Duodenal mucosa (tissue), 2 donors: ENCODE measurements at regions not wholly inside any gene's neighbourhood (a gene's known extent, or its start where the extent isn't known, plus 50 kb on each side); places are given as distances from the start of the nearest gene placed in this dataset.

Experiments
- H3K27ac ChIP-seq: one replicate; pipeline ENCODE4 v1.7.0; 2013; ENCODE audit warnings: low read depth, low read length
- H3K27me3 ChIP-seq, 2 donors: one replicate each; pipeline ENCODE4 v1.7.0; 2013; ENCODE audit warnings: low read length in 2 of 2, control low read depth in 1 of 2; ENCODE audit not compliant: insufficient read depth in 2 of 2, control insufficient read depth in 1 of 2
- H3K36me3 ChIP-seq, 2 donors: one replicate each; pipeline ENCODE4 v1.7.0; 2013; ENCODE audit warnings: low read length in 2 of 2, control low read depth in 1 of 2; ENCODE audit not compliant: insufficient read depth in 2 of 2, control insufficient read depth in 1 of 2
- H3K4me1 ChIP-seq, 2 donors: one replicate each; pipeline ENCODE4 v1.7.0; 2013; ENCODE audit warnings: low read length in 2 of 2, control low read depth in 1 of 2; ENCODE audit not compliant: insufficient read depth in 2 of 2, control insufficient read depth in 1 of 2
- H3K4me3 ChIP-seq, 2 donors: one replicate each; pipeline ENCODE4 v1.7.0; 2013; ENCODE audit warnings: low read length in 2 of 2, low read depth in 1 of 2
- H3K9ac ChIP-seq, 2 donors: one replicate each; pipeline ENCODE4 v1.7.0; 2013; ENCODE audit warnings: low read length in 2 of 2, low read depth in 1 of 2
- H3K9me3 ChIP-seq, 2 donors: one replicate each; pipeline ENCODE4 v1.7.0; 2013; ENCODE audit warnings: low read length in 2 of 2, control low read depth in 1 of 2; ENCODE audit not compliant: control insufficient read depth in 1 of 2

GRCh38 chr1:22292011-22292788 lies 149.3 kb upstream of the WNT4 start:
- H3K4me1 ChIP-seq: peaks cover 0 to 7% of the 10 kb centered on the region in 2 donors

GRCh38 chr1:22295396-22295795 lies 152.5 kb upstream of the WNT4 start:
- H3K4me1 ChIP-seq: peaks cover 0 to 7% of the 10 kb centered on the region in 2 donors
- no peak overlapping the region for H3K27ac ChIP-seq
- no peak overlapping the region for H3K9ac ChIP-seq
- H3K9me3 ChIP-seq: no peaks in the 10 kb centered on the region
- no peaks in the 10 kb centered on the region for H3K36me3 ChIP-seq
- no peak overlapping the region for H3K4me3 ChIP-seq
- peaks cover 0 to 6% of the 10 kb centered on the region in 2 donors for H3K27me3 ChIP-seq

More at GRCh38 chr1:22292011-22292788, 149.3 kb upstream of the WNT4 start:
- Histone ChIP-seq H3K9me3 (no peaks in the 10 kb centered on the region), H3K4me3 (no peak overlapping the region), H3K27ac (no peak overlapping the region), H3K36me3 (no peaks in the 10 kb centered on the region), H3K9ac (no peak overlapping the region), H3K27me3 (peaks cover 0 to 5% of the 10 kb centered on the region in 2 donors)

- peaks cover 0 to 7% of the 10 kb centered on the region in 2 donors for H3K4me1 ChIP-seq
Observed at GRCh38 chr1:22295856-22296255, 153.0 kb upstream of the WNT4 start.

GRCh38 chr1:22296701-22297591 lies 154.0 kb upstream of the WNT4 start:
- Histone ChIP-seq H3K27ac (no peak overlapping the region), H3K9me3 (no peaks in the 10 kb centered on the region), H3K36me3 (no peaks in the 10 kb centered on the region), H3K27me3 (peaks cover 0 to 6% of the 10 kb centered on the region in 2 donors), H3K4me3 (no peak overlapping the region), H3K4me1 (peaks cover 0 to 2% of the 10 kb centered on the region in 2 donors), H3K9ac (no peak overlapping the region)

More at GRCh38 chr1:22295856-22296255, 153.0 kb upstream of the WNT4 start:
- H3K4me3 ChIP-seq: no peak overlapping the region
- H3K36me3 ChIP-seq: no peaks in the 10 kb centered on the region
- no peaks in the 10 kb centered on the region for H3K9me3 ChIP-seq
- no peak overlapping the region for H3K9ac ChIP-seq
- H3K27ac ChIP-seq: no peak overlapping the region
- peaks cover 0 to 6% of the 10 kb centered on the region in 2 donors for H3K27me3 ChIP-seq

- Histone ChIP-seq H3K4me3 (no peak overlapping the region), H3K4me1 (no peaks in the 10 kb centered on the region), H3K27ac (no peak overlapping the region), H3K9me3 (no peaks in the 10 kb centered on the region), H3K36me3 (no peaks in the 10 kb centered on the region), H3K9ac (no peak overlapping the region), H3K27me3 (peaks cover 0 to 6% of the 10 kb centered on the region in 2 donors)
Observed at GRCh38 chr1:22297999-22298398, 153.7 kb upstream of the ZBTB40 start.

- Histone ChIP-seq H3K27me3 (peaks cover 0 to 5% of the 10 kb centered on the region in 2 donors), H3K27ac (no peak overlapping the region), H3K9ac (no peak overlapping the region), H3K4me3 (no peak overlapping the region), H3K36me3 (no peaks in the 10 kb centered on the region), H3K9me3 (no peaks in the 10 kb centered on the region), H3K4me1 (no peaks in the 10 kb centered on the region)
Observed at GRCh38 chr1:22303816-22304215, 147.8 kb upstream of the ZBTB40 start.

GRCh38 chr1:22309572-22309971 lies 142.1 kb upstream of the ZBTB40 start:
- H3K27ac ChIP-seq: no peak overlapping the region
- no peak overlapping the region for H3K4me3 ChIP-seq
- no peak overlapping the region for H3K9ac ChIP-seq
- H3K27me3 ChIP-seq: peaks cover 0 to 5% of the 10 kb centered on the region in 2 donors
- H3K4me1 ChIP-seq: no peaks in the 10 kb centered on the region
- no peaks in the 10 kb centered on the region for H3K9me3 ChIP-seq
- no peaks in the 10 kb centered on the region for H3K36me3 ChIP-seq

- Histone ChIP-seq H3K27me3 (peaks cover 0 to 5% of the 10 kb centered on the region in 2 donors), H3K4me1 (no peaks in the 10 kb centered on the region), H3K9ac (no peak overlapping the region), H3K27ac (no peak overlapping the region), H3K4me3 (no peak overlapping the region), H3K36me3 (no peaks in the 10 kb centered on the region), H3K9me3 (no peaks in the 10 kb centered on the region)
Observed at GRCh38 chr1:22311461-22311860, 140.2 kb upstream of the ZBTB40 start.

- no peaks in the 10 kb centered on the region for H3K27me3 ChIP-seq
- H3K27ac ChIP-seq: no peak overlapping the region
- H3K9me3 ChIP-seq: no peaks in the 10 kb centered on the region
- no peak overlapping the region for H3K9ac ChIP-seq
- H3K4me3 ChIP-seq: no peak overlapping the region
- no peaks in the 10 kb centered on the region for H3K4me1 ChIP-seq
- H3K36me3 ChIP-seq: no peaks in the 10 kb centered on the region
Observed at GRCh38 chr1:22313321-22313720, 138.3 kb upstream of the ZBTB40 start.

GRCh38 chr1:22314706-22315105 lies 136.9 kb upstream of the ZBTB40 start:
- no peak overlapping the region for H3K4me3 ChIP-seq
- H3K9ac ChIP-seq: no peak overlapping the region
- no peaks in the 10 kb centered on the region for H3K27me3 ChIP-seq
- no peaks in the 10 kb centered on the region for H3K4me1 ChIP-seq
- no peaks in the 10 kb centered on the region for H3K9me3 ChIP-seq
- H3K27ac ChIP-seq: no peak overlapping the region
- no peaks in the 10 kb centered on the region for H3K36me3 ChIP-seq
